CD4-positive, alpha-beta memory T cell (primary cell): ENCODE measurements at regions not wholly inside any gene's neighbourhood (a gene's known extent, or its start where the extent isn't known, plus 50 kb on each side); places are given as distances from the start of the nearest gene placed in this dataset.

Experiments
- CTCF ChIA-PET: fragments of 350-600 bp; sonication (Branson Sonifier 250); formaldehyde crosslinking; loops from one replicate; lab custom pipeline; 2021; ENCODE audit warnings: inconsistent platforms; ENCODE audit not compliant: partially characterized antibody; lab: Charles Lee
- POLR2A ChIA-PET: fragments of 350-600 bp; sonication (Branson Sonifier 250); formaldehyde crosslinking; loops from one replicate; lab custom pipeline; 2021; ENCODE audit not compliant: partially characterized antibody; lab: Charles Lee
- DNase-seq, 5 donors: peaks; one replicate each; pipeline versions ENCODE4 v3.0.0 to v3.0.0-alpha.2; 2020 to 2022; ENCODE audit warnings: mixed read lengths in 1 of 5
- H3K27ac ChIP-seq: one replicate; pipeline ENCODE4 v1.7.0; 2013; ENCODE audit warnings: low read depth, low read length
- H3K27me3 ChIP-seq: 2 replicates; pipeline ENCODE4 v1.7.0; 2013; ENCODE audit warnings: mild to moderate bottlenecking, low read length, moderate library complexity; ENCODE audit not compliant: insufficient read depth
- H3K36me3 ChIP-seq: 2 replicates; pipeline ENCODE4 v1.7.0; 2013; ENCODE audit warnings: mild to moderate bottlenecking, low read length, moderate library complexity; ENCODE audit not compliant: insufficient read depth
- H3K4me1 ChIP-seq: 2 replicates; pipeline ENCODE4 v1.7.0; 2013; ENCODE audit warnings: mild to moderate bottlenecking, low read length, moderate library complexity; ENCODE audit not compliant: insufficient read depth
- H3K4me3 ChIP-seq, 2 donors: one replicate each; pipeline ENCODE4 v1.7.0; 2013; ENCODE audit warnings: low read length in 2 of 2, mild to moderate bottlenecking in 1 of 2
- H3K9me3 ChIP-seq, 2 donors: one replicate each; pipeline ENCODE4 v1.7.0; 2013; ENCODE audit warnings: low read length in 2 of 2, control low read depth in 1 of 2; ENCODE audit not compliant: control insufficient read depth in 1 of 2
- H3K27ac Mint-ChIP-seq, 7 donors: one replicate each; pipeline ENCODE4 v1.8.0; 2020 to 2021; ENCODE audit warnings: mixed read lengths in 7 of 7, mild to moderate bottlenecking in 6 of 7, inconsistent platforms in 3 of 7, moderate library complexity in 3 of 7
- H3K27me3 Mint-ChIP-seq, 2 donors: one replicate each; pipeline ENCODE4 v1.8.0; 2020 to 2021; ENCODE audit warnings: mixed read lengths in 2 of 2
- H3K36me3 Mint-ChIP-seq, 2 donors: one replicate each; pipeline ENCODE4 v1.8.0; 2020 to 2021; ENCODE audit warnings: mixed read lengths in 2 of 2, inconsistent platforms in 1 of 2, mild to moderate bottlenecking in 1 of 2
- H3K4me1 Mint-ChIP-seq, 4 donors: one replicate each; pipeline ENCODE4 v1.8.0; 2020 to 2021; ENCODE audit warnings: mixed read lengths in 4 of 4, mild to moderate bottlenecking in 1 of 4
- H3K4me3 Mint-ChIP-seq, 8 donors: one replicate each; pipeline ENCODE4 v1.8.0; 2020 to 2021; ENCODE audit warnings: mixed read lengths in 8 of 8, mild to moderate bottlenecking in 7 of 8, moderate library complexity in 6 of 8, inconsistent platforms in 3 of 8
- H3K9me3 Mint-ChIP-seq, 8 donors: one replicate each; pipeline ENCODE4 v1.8.0; 2020 to 2021; ENCODE audit warnings: mixed read lengths in 8 of 8, mild to moderate bottlenecking in 5 of 8, inconsistent platforms in 3 of 8, moderate library complexity in 1 of 8
- intact Hi-C: fragments of 100-400 bp; cut with micrococcal nuclease; formaldehyde crosslinking; loops from one replicate; pipeline ENCODE4 v1.15.1; 2023

DNA sequence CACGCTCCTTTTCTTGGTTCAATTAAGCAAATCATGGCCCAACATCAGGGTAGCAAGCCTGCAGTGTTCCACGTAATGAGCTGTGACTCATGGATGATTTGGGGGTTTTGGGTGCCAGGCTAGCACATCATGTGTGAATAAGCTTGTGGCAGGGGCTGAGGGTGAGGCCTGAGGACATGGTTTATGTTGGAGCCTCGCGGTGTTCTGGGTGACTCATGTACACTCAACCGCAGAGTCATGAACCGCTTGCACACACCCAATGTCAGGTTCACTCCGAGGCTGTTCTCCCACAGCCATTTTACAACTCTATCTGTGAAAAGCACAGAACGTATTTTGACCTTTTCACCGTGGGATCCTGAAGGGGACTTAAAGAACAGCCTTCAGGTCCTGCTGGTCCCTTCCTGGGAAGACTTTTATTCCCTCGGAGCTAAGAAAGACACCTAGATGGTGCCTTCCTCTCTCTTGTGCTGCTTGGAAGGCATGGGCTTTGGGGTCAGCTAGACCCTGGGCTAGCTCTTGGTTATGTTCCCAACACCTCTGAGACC lies 139.9 kb upstream of the ZEB2 start:
- H3K27ac ChIP-seq, result no peak overlapping the region
- H3K4me3 ChIP-seq, result no peak overlapping the region
- peak; percentile 16 to 58 (median 36) for DNase-seq
- intact Hi-C loops, result no loop called here
- POLR2A ChIA-PET, result no interaction called here
- H3K4me3 Mint-ChIP-seq, result peak overlapping the region in 1 of 8 donors; percentile 29
- H3K36me3 Mint-ChIP-seq, result no peaks in the 10 kb centered on the region
- peaks cover 0 to 2% of the 10 kb centered on the region in 2 donors for H3K27me3 Mint-ChIP-seq
- no peaks in the 10 kb centered on the region for H3K4me1 ChIP-seq
- H3K9me3 ChIP-seq, result no peaks in the 10 kb centered on the region
- CTCF ChIA-PET, result no interaction called here
- no peaks in the 10 kb centered on the region for H3K36me3 ChIP-seq
- peak overlapping the region in 3 of 7 donors; percentile 26 to 58 (median 57) for H3K27ac Mint-ChIP-seq
- H3K9me3 Mint-ChIP-seq, result no peaks in the 10 kb centered on the region
- no peaks in the 10 kb centered on the region for H3K27me3 ChIP-seq
- peaks cover 0 to 2% (median under 1%) of the 10 kb centered on the region in 4 donors for H3K4me1 Mint-ChIP-seq

DNA sequence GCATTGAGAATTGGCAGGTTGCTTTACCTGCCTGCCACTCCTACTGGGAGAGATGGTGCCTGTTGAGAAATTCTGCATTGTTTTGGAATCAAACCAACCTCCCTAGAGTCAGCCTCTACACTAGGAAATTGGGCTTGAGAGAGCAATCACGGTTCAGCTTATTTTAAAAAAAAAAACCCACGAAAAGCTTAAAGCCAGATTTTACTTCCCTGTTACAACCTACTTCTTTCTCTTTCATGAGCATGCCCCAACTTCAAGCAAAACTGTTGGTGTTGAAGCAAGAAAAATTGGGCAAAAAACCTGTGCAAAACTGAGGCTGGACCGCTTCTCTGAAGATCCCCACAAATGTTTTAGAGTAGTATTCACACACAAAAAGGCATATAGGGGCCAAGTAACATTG lies 134.6 kb upstream of the ZEB2 start:
- no peaks in the 10 kb centered on the region for H3K9me3 Mint-ChIP-seq
- H3K4me3 Mint-ChIP-seq, result no peak overlapping the region
- Histone ChIP-seq H3K4me3 (no peak overlapping the region), H3K9me3 (no peaks in the 10 kb centered on the region), H3K27ac (no peak overlapping the region), H3K4me1 (no peaks in the 10 kb centered on the region), H3K27me3 (no peaks in the 10 kb centered on the region), H3K36me3 (no peaks in the 10 kb centered on the region)
- H3K27ac Mint-ChIP-seq, result no peak overlapping the region
- POLR2A ChIA-PET, result no interaction called here
- DNase-seq, result no peak
- H3K36me3 Mint-ChIP-seq, result no peaks in the 10 kb centered on the region
- intact Hi-C loops, result no loop called here
- CTCF ChIA-PET, result no interaction called here
- H3K4me1 Mint-ChIP-seq, result peaks cover 0 to under 1% (median under 1%) of the 10 kb centered on the region in 4 donors
- H3K27me3 Mint-ChIP-seq, result peaks cover 0 to 1% of the 10 kb centered on the region in 2 donors

- DNase-seq, result no peak
- Mint-ChIP-seq H3K9me3 (no peaks in the 10 kb centered on the region), H3K4me3 (no peak overlapping the region), H3K27ac (peak overlapping the region in 1 of 7 donors; percentile 27), H3K27me3 (peaks cover 0 to 3% of the 10 kb centered on the region in 2 donors), H3K4me1 (no peaks in the 10 kb centered on the region), H3K36me3 (no peaks in the 10 kb centered on the region)
- Histone ChIP-seq H3K27ac (no peak overlapping the region), H3K27me3 (no peaks in the 10 kb centered on the region), H3K36me3 (no peaks in the 10 kb centered on the region), H3K9me3 (no peaks in the 10 kb centered on the region), H3K4me3 (no peak overlapping the region), H3K4me1 (no peaks in the 10 kb centered on the region)
- intact Hi-C loops, result no loop called here
- ChIA-PET POLR2A (no interaction called here), CTCF (no interaction called here)
These were observed 131.0 kb upstream of the ZEB2 start for GRCh38 chr2:144650907-144651306.

DNA sequence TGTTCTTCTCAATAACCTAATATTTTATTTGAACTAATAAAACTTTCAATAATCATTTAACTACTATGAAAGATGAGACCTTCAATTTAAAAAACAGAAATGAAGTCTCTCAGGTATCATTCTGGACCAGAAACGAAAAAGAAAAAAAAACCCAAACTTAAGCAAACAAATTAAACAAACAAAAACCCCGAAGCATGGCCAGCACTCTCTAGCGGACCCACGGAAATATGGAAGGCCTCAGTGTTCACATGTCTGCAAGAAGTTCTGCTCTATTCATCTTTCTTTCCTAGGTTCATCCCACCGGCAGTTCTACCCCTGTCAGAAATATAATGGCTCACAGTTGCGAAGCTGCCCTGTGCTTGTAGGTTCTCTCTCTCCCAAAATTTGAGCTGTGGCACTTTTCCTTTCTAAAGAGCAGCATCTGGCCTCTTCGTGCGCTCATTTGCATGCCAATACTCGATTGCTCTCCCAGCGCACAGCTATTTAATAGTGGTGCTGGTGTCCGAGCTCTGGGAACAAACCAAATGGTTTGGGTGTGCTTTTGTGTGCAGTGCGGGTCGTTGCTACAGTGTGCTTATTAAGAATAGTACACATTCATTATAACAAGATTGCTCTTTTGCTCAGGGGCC lies 129.0 kb upstream of the ZEB2 start:
- H3K27ac Mint-ChIP-seq, result no peak overlapping the region
- H3K4me3 Mint-ChIP-seq, result no peak overlapping the region
- no peak overlapping the region for H3K4me3 ChIP-seq
- H3K4me1 ChIP-seq, result no peaks in the 10 kb centered on the region
- no peaks in the 10 kb centered on the region for H3K36me3 Mint-ChIP-seq
- H3K4me1 Mint-ChIP-seq, result no peaks in the 10 kb centered on the region
- no peaks in the 10 kb centered on the region for H3K27me3 ChIP-seq
- peaks cover 0 to 2% of the 10 kb centered on the region in 2 donors for H3K27me3 Mint-ChIP-seq
- CTCF ChIA-PET, result no interaction called here
- no peaks in the 10 kb centered on the region for H3K9me3 ChIP-seq
- intact Hi-C loops, result no loop called here
- DNase-seq, result no peak
- H3K36me3 ChIP-seq, result no peaks in the 10 kb centered on the region
- POLR2A ChIA-PET, result no interaction called here
- H3K9me3 Mint-ChIP-seq, result no peaks in the 10 kb centered on the region
- no peak overlapping the region for H3K27ac ChIP-seq

DNA sequence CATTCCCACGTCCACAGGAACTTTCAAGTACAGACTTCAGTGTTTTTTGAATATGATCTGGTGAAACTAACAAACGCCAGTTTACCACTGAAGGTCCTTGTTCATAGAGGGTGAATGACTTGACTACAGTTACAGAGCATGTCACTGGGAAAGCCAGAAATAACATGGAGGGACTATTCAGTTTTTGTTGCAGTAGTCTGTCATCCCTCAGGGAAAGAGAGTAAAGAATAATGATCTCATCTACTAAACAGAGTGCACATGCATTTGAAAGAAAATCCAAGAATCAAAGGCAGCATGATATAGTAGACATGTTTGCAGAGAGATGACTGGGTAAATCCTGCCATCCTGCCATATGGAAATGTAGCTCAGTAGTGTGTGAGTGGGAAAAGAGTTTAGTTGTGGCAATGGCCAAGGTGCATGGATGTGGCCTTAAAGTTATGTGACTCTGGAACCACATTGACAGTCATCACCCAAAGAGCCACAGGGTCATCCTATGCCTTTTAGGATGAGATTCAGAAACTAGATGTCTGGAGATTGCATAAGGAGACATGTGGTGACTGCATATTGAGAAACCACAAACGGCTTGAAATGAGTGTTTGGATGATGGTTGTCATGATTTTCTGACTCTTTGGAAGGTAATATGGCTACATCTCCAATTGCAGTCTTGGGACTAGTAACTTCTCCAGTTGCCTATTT lies 125.3 kb upstream of the ZEB2 start:
- no peak overlapping the region for H3K4me3 ChIP-seq
- H3K27me3 ChIP-seq, result no peaks in the 10 kb centered on the region
- H3K9me3 Mint-ChIP-seq, result no peaks in the 10 kb centered on the region
- intact Hi-C loops, result no loop called here
- POLR2A ChIA-PET, result no interaction called here
- no peak for DNase-seq
- H3K27ac ChIP-seq, result no peak overlapping the region
- H3K4me1 Mint-ChIP-seq, result no peaks in the 10 kb centered on the region
- CTCF ChIA-PET, result no interaction called here
- H3K4me3 Mint-ChIP-seq, result no peak overlapping the region
- H3K27me3 Mint-ChIP-seq, result peaks cover 0 to 3% of the 10 kb centered on the region in 2 donors
- no peaks in the 10 kb centered on the region for H3K4me1 ChIP-seq
- H3K36me3 Mint-ChIP-seq, result no peaks in the 10 kb centered on the region
- no peaks in the 10 kb centered on the region for H3K36me3 ChIP-seq
- no peak overlapping the region for H3K27ac Mint-ChIP-seq
- no peaks in the 10 kb centered on the region for H3K9me3 ChIP-seq

DNA sequence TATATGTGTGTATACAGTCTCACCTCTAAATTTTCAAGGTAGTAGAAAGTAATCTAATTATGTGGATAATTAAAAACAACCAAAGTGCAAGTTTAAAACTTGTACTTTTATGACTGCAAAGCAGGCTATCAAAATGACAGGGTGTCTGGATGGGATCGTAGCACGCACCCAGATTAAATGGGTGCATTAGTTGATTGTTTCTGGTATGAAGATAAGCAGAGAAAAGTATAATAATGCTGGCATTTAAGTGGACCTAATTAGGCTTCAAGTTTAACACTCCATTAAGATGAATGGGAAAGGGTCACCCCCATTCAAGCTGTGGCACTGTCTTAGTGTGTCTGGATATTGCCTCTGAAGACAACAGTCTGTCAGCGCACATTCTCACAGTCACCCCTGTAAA lies 124.6 kb upstream of the ZEB2 start:
- H3K4me1 Mint-ChIP-seq, result no peaks in the 10 kb centered on the region
- H3K4me3 ChIP-seq, result no peak overlapping the region
- H3K36me3 ChIP-seq, result no peaks in the 10 kb centered on the region
- no peaks in the 10 kb centered on the region for H3K4me1 ChIP-seq
- H3K9me3 ChIP-seq, result no peaks in the 10 kb centered on the region
- H3K27me3 Mint-ChIP-seq, result peaks cover 0 to 3% of the 10 kb centered on the region in 2 donors
- no peak overlapping the region for H3K27ac Mint-ChIP-seq
- no peak overlapping the region for H3K27ac ChIP-seq
- ChIA-PET POLR2A (no interaction called here), CTCF (no interaction called here)
- H3K36me3 Mint-ChIP-seq, result no peaks in the 10 kb centered on the region
- H3K27me3 ChIP-seq, result no peaks in the 10 kb centered on the region
- DNase-seq, result no peak
- H3K9me3 Mint-ChIP-seq, result no peaks in the 10 kb centered on the region
- intact Hi-C loops, result no loop called here
- no peak overlapping the region for H3K4me3 Mint-ChIP-seq

DNA sequence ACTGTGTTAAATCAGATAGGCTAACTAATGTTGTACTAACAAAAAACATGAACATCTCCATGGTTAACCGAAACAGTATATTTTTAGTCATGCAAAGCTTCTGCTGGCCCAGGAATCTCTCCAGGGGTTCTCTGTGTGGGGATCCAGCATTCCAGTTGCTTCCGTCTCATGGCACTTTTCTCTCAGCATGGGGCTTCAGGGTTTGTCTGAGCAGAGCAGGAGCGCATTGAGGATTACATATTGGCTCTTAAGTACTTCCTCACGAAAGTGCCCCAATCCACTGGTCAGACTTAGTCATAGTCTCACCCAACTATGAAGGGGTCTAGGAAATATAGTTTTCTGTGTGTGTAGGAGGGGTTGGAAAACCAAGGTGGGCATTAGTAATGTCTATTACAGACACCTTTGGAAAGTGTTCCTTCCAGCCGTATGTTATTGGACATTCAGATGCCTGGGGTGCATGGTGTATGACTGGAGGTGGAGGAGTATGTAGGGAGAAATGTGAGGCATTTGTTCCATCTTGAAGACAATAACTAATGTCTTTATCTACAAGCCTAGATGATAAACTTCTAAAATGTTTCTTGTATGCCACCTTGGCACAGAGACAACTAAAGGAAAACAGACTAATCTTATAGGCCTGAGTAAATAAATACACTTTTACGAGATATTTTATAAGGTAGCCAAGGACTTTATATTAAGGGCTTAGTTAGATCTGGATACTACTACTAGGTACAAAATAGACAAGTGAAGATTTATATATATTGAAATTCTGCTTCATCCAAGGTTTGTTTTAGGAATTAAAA lies 123.8 kb upstream of the ZEB2 start:
- intact Hi-C loops, result no loop called here
- no peak overlapping the region for H3K4me3 Mint-ChIP-seq
- CTCF ChIA-PET, result no interaction called here
- Histone ChIP-seq H3K27me3 (no peaks in the 10 kb centered on the region), H3K4me3 (no peak overlapping the region), H3K4me1 (no peaks in the 10 kb centered on the region), H3K9me3 (no peaks in the 10 kb centered on the region), H3K36me3 (no peaks in the 10 kb centered on the region), H3K27ac (no peak overlapping the region)
- POLR2A ChIA-PET, result no interaction called here
- H3K27me3 Mint-ChIP-seq, result peaks cover 3 to 6% of the 10 kb centered on the region in 2 donors
- no peak for DNase-seq
- no peaks in the 10 kb centered on the region for H3K4me1 Mint-ChIP-seq
- no peaks in the 10 kb centered on the region for H3K36me3 Mint-ChIP-seq
- peaks cover 0 to 4% (median under 1%) of the 10 kb centered on the region in 8 donors for H3K9me3 Mint-ChIP-seq
- H3K27ac Mint-ChIP-seq, result no peak overlapping the region
